ENCODE measurements at regions not wholly inside any gene's neighbourhood (a gene's known extent, or its start where the extent isn't known, plus 50 kb on each side); places are given as distances from the start of the nearest gene placed in this dataset.

DNA sequence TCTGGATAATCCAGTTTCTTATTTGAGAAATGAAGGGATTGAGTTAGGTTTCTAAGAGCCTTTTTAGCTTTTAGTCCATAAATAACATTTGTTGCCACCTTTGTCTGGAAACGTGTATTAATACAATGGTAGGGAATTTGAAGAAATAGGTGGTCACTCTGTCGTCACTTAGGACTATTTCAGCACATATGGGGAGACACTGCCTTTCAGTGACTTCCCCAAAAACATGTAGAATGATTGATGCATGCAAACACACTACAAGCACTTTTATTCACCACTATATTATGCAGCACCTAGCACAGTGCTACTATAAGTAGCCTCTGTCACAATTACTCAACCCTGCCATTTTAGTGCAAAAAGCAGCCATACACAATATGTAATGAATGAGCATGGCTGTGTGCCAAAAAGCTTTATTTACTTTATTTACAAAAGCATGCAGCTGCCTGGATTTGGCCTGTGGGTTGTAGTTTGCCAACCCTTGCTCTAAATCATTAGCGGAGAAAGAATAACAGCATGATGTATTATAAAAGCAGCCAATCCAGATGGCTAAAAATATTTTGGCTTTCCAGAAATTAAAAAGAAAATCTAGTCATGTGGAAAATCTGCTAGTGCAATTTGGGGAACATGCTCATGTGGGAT, 154.2 kb upstream of the HMHB1 start:
- TF ChIP-seq, protein P1, sequence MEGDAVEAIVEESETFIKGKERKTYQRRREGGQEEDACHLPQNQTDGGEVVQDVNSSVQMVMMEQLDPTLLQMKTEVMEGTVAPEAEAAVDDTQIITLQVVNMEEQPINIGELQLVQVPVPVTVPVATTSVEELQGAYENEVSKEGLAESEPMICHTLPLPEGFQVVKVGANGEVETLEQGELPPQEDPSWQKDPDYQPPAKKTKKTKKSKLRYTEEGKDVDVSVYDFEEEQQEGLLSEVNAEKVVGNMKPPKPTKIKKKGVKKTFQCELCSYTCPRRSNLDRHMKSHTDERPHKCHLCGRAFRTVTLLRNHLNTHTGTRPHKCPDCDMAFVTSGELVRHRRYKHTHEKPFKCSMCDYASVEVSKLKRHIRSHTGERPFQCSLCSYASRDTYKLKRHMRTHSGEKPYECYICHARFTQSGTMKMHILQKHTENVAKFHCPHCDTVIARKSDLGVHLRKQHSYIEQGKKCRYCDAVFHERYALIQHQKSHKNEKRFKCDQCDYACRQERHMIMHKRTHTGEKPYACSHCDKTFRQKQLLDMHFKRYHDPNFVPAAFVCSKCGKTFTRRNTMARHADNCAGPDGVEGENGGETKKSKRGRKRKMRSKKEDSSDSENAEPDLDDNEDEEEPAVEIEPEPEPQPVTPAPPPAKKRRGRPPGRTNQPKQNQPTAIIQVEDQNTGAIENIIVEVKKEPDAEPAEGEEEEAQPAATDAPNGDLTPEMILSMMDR (IDR thresholded peaks at IDR 0.05; ENCODE audit: poor library complexity), result no peak
- TF ChIP-seq EZH2 (IDR thresholded peaks at IDR 0.05; ENCODE audit: borderline replicate concordance), result no peak

All from hepatocyte (in vitro differentiated cells).